GM21723 (cell line): ENCODE measurements at regions not wholly inside any gene's neighbourhood (a gene's known extent, or its start where the extent isn't known, plus 50 kb on each side); places are given as distances from the start of the nearest gene placed in this dataset.

Experiments used
- ATAC-seq: cut with Tn5 transposase; IDR thresholded peaks from one replicate; pipeline ENCODE4 v1.9.1; 2021; ENCODE audit warnings: mild to moderate bottlenecking, moderate library complexity; ENCODE audit not compliant: unreplicated experiment

DNA sequence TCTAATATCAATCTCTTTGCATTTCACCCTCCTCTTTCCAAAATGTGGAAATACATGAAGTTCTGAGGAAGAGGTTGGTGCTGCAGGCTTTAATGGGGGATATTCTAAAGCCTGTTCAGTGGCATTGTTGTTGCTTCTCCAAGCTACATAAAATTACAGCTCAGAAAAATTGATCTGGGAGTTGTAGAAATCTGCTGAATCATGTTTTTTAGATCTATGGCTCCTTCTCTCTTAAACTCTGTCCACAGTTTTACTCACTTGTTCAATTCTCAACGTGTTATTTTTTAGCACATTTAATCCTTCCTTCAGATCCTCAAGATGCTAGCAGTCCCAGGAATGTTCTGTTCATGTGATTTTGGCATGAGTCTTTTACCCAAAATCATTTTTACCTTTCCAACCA is 949.5 kb upstream of the ADGRL3 start:
- ATAC-seq = no peak

DNA sequence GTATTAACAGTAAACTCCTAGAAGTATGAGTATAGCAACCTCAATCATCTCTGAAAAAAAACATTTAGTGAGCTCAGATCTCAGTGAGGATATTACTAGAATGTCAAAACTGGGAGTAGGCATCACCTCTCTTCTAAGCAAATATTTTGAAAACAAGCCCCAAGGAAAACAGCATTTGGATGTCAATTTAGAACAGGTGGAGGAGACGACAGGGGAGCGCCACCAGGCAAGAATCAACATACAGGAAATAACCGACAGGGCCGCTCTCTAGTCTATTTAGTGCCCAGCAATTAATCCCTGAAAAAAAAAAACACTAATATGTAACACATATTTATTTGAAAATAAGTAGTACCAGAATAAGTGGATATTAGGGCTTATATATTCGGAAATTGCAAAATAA is 940.3 kb upstream of the ADGRL3 start:
- ATAC-seq = no peak

DNA sequence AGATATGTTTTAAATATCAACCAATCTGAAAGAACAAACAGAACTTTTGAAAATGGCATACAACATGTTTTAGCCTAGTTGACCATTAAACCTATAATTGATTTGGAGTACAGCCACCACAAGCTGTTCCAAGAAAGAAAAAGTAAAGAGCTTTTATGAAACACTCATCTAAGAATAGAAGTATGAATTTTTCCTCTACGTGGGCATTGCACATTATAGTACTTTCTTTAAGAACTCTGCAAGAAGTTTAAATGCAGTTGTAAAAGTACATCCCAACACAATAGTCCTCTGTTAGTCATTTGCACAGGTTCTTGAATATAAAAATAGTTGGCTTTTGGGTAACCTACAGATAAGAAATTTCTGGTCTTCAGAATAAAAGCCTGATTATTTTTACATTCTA is 933.6 kb upstream of the ADGRL3 start:
- ATAC-seq = no peak

- ATAC-seq = no peak
These were observed 903.7 kb upstream of the ADGRL3 start for GRCh38 chr4:60296386-60296785.

DNA sequence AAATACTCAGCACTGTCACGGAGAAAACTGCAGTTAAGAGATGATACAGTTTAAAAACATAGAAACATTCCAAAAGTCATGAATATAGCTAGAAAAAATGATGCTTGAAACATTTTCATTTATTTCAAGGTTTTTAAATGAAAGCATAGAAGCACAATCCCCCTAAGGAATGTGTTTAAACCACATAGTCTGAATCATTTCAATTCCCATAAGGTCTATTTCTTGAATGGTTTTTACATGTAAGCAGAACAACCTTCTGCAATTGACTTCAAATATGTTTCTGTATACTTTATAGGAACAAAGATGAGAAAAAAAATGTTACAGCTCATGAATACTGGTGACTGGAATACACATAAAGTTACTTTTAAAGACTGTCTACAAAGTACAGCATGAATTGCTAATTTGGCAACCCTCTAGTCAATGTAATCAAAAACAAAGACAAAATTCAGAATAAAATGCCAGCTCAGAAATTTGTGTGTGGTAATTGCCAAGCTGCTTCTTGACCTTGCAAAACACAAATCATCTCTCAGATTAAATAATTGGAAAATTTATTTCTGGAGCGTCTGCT is 886.4 kb upstream of the ADGRL3 start:
- ATAC-seq = no peak

GRCh38 chr4:60314416-60314815 is 885.7 kb upstream of the ADGRL3 start:
- no peak for ATAC-seq

GRCh38 chr4:60315586-60315985 is 884.5 kb upstream of the ADGRL3 start:
- ATAC-seq = no peak

- no peak for ATAC-seq
These were observed 873.4 kb upstream of the ADGRL3 start for GRCh38 chr4:60326735-60327134.

DNA sequence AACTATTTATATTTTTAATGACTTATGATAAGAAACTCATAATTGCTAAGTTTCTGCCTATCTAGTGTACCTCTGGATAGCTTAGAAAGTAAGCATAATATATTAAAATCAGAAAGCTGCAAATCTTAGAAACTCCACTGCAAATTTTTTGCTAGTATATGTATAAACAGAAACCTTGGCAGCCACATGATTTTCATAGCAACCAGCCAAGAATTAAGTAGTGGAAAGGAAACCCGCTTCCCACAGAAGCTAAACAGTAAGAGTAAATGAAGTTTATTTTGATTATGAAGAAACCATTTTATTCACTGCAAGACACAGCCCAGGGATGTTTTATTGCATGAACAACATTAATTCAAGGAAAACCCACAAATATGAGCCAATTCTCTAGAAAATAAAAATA is 872.5 kb upstream of the ADGRL3 start:
- ATAC-seq = no peak

GRCh38 chr4:60344908-60345307 is 855.2 kb upstream of the ADGRL3 start:
- ATAC-seq = no peak

- no peak for ATAC-seq
These were observed 854.7 kb upstream of the ADGRL3 start for GRCh38 chr4:60345392-60345791.

DNA sequence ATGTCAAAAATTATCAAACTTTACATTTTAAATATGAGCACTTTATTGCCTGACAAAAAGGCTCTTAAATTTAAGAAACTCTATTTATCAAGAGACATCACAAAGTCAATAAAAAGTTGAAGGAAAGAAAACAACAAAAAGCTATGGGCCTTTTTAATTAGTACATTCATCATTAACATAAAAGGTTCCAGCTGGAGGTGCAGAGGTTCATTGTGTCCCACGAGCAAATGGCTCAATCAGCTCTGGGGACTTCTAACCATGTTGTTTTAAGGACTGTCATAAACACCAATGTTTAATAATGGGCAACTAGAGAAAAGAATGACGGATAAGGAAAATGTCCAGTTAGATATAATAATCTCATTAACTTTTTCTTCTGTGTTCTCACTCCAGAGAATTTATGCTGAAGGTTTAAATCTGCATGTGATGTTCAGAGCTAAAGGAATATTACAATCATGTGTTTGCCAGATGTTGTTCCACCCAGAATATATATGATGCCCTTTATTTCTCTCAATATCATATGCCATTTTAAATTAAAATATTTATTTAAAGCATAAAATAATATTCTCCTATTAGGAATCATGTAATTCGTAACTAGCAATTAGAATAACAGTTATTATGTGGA is 840.3 kb upstream of the ADGRL3 start:
- ATAC-seq = no peak

DNA sequence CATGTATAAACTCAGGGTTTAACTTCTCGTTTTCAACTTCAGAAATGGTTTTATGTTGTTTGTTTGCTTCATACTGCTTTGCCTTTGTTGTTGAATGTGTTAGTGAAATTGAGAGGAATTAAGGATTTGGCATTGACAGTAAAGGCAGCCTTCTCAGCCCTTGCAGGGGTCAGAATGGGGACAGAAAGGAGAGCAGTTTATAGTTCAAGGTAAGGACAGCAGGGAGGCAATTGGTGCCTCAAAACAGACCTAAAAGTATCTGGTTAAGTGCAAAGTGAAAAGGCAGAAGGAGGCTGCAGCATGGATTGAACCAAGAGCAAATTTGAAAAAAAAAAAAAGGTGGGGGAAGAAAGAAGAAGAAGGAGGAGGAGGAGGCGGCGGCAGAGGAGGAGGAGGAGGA is 835.0 kb upstream of the ADGRL3 start:
- no peak for ATAC-seq

GRCh38 chr4:60366661-60367060 is 833.5 kb upstream of the ADGRL3 start:
- ATAC-seq = no peak

DNA sequence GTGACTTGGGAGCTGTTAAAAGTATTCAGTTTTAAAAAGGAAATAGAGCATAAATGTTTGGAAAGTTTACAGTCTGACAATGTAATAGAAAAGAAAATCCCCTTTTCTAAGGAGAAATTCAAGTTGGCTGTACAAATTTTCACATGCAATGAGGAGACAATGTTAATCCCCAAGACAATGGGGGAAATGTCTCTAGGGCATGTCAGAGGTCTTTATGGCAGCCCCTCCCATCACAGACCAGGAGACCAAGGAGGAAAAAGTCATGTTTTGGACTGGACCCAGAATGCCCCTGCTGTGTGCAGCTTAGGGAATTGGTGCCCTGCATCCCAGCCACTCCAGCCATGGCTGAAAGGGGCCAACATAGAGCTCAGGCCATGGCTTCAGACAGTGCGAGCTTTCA is 831.1 kb upstream of the ADGRL3 start:
- ATAC-seq = no peak

- no peak for ATAC-seq
These were observed 822.1 kb upstream of the ADGRL3 start for GRCh38 chr4:60378010-60378409.

DNA sequence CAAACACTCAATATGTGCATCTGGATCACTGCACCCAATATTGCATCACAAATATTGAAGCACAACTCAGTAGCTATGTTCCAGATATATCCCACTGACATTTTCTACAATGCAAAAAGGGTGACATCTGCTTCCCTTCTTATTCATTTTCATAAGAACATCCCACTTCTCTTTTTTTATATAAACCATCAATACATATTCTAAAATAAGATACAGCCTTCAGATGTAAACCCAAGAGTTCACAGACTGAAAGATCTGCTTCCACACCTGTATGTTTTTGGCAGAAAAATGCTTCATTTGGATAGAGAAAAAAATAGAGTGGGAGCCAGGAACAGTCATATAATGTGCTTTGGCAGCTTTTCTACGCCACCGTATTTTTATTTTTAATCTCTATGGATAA is 815.6 kb upstream of the ADGRL3 start:
- no peak for ATAC-seq

DNA sequence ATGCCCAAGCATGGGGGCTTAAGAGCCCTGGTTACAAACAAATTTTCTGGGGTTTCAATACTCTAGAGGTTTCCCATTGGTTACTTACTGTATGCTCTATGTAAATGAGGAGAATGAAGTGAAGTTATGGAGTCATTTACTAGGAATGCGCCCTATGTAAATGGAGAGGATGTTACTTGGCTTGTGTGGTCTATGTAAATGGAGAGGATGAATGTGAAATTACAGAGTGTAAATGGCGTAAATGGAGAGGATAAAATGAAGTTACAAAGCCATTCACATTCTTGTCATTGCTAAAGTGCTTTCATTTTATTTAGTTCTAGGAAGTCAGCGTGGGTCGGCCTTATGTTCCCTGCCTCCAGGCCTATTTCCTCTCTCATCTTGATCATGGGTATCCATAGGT is 810.5 kb upstream of the ADGRL3 start:
- no peak for ATAC-seq

DNA sequence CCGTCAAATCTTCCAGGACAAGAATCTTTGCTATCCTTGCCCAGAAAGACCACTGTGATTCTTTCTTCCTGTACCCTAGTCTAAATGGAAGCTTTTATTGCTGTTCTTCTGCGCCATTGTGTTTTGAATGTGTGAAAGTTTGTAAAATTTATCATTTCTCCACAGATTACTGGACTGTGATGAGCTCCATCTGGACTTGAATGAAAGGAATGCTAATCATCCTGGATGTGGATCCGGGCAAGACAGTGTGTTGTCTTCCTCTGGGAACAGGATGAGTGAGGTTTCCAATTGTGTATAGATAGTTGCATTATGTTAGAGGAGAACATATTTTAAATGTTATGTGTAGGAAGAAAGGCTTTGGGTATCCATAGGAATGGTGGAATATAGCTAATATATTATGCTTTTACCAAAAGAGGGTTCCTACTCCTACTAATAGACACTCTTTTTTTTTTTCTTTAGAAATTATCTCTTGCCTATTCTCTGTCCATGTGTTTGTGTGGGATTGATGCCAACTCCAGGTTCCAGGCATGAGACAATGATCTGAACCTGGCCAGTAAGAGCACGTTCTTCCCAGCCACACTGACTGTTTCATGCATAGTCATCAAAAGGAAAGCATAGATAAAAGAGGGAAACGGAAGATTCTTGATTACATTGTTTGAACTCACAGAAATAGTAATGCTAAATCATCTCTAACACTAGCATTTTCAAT is 803.6 kb upstream of the ADGRL3 start:
- no peak for ATAC-seq

DNA sequence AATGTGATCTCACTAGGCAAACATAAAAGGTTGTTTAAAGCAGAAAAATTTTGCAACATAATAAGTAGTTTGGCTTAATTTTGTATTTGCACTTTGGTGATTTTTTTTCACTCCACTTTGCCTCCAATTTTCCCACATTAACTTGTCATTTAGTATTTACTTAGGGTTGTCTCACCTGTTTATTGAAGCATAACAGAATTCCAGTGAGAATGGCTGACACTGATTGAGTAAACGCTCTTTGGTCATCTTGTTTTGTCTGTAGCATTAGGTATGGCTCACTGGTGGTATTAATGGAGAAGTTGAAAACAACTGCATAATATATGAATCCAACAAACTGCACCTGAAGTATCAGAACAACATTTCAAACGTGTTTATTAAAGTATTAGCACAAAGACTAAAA is 799.5 kb upstream of the ADGRL3 start:
- no peak for ATAC-seq

GRCh38 chr4:60404027-60404426 is 796.1 kb upstream of the ADGRL3 start:
- no peak for ATAC-seq

GRCh38 chr4:60422439-60422838 is 777.7 kb upstream of the ADGRL3 start:
- ATAC-seq = no peak
